H1 (cell line): ENCODE measurements at regions not wholly inside any gene's neighbourhood (a gene's known extent, or its start where the extent isn't known, plus 50 kb on each side); places are given as distances from the start of the nearest gene placed in this dataset.

Experiments used
- ATF2 ChIP-seq: IDR thresholded peaks from 2 replicates; pipeline ENCODE4 v1.6.1; 2012; ENCODE audit warnings: low read length, inconsistent platforms
- CEBPB ChIP-seq: IDR thresholded peaks from 2 replicates; pipeline ENCODE4 v1.6.1; 2012; ENCODE audit warnings: low read depth, low read length
- POLR2A ChIP-seq, 2 experiments: IDR thresholded peaks; 1 replicate in 1 of 2; 2 replicates in 1 of 2; pipeline ENCODE4 v1.6.1; 2011; ENCODE audit warnings: low read depth in 2 of 2, low read length in 2 of 2, mild to moderate bottlenecking in 2 of 2; ENCODE audit errors: control extremely low read depth in 1 of 2
- POLR2AphosphoS5 ChIP-seq: IDR thresholded peaks from 2 replicates; pipeline ENCODE4 v1.6.1; 2011; ENCODE audit warnings: low read depth, low read length
- RFX5 ChIP-seq: IDR thresholded peaks from 2 replicates; pipeline ENCODE4 v1.6.1; 2011; ENCODE audit warnings: low read depth, low read length, improper control_type of control experiment, borderline replicate concordance
- SUZ12 ChIP-seq: fragments of 200-600 bp; sonication (generic); IDR thresholded peaks from 2 replicates; pipeline ENCODE4 v1.6.1; 2012; ENCODE audit warnings: mild to moderate bottlenecking, inconsistent platforms, low read length, moderate library complexity, mixed read lengths
- ZNF274 ChIP-seq: IDR thresholded peaks from 2 replicates; pipeline ENCODE4 v1.7.0; 2012; ENCODE audit warnings: low read length, borderline replicate concordance; ENCODE audit errors: extremely low read depth
- TF ChIP-seq, protein P1 (sequence below), 3 experiments: IDR thresholded peaks; 1 replicate in 2 of 3; 2 replicates in 1 of 3; pipeline versions ENCODE4 v1.5.1 to v1.6.1; 2011; ENCODE audit warnings: low read length in 3 of 3, mild to moderate bottlenecking in 3 of 3, inconsistent platforms in 2 of 3, low read depth in 1 of 3, moderate library complexity in 1 of 3; ENCODE audit not compliant: insufficient read depth in 1 of 3; ENCODE audit errors: control extremely low read depth in 1 of 3
- TF ChIP-seq, protein P2 (sequence below): IDR thresholded peaks from 2 replicates; pipeline ENCODE4 v1.6.1; 2012; ENCODE audit warnings: inconsistent platforms

- TF ChIP-seq POLR2AphosphoS5 (no peak), ATF2 (no peak), ZNF274 (no peak), RFX5 (no peak), SUZ12 (no peak), POLR2A (IDR thresholded peaks at IDR 0.05; ENCODE audit: control extremely low read depth in 1 of 2, low read depth in 2 of 2, low read length in 2 of 2) (no peak), CEBPB (no peak)
- TF ChIP-seq, protein P1, sequence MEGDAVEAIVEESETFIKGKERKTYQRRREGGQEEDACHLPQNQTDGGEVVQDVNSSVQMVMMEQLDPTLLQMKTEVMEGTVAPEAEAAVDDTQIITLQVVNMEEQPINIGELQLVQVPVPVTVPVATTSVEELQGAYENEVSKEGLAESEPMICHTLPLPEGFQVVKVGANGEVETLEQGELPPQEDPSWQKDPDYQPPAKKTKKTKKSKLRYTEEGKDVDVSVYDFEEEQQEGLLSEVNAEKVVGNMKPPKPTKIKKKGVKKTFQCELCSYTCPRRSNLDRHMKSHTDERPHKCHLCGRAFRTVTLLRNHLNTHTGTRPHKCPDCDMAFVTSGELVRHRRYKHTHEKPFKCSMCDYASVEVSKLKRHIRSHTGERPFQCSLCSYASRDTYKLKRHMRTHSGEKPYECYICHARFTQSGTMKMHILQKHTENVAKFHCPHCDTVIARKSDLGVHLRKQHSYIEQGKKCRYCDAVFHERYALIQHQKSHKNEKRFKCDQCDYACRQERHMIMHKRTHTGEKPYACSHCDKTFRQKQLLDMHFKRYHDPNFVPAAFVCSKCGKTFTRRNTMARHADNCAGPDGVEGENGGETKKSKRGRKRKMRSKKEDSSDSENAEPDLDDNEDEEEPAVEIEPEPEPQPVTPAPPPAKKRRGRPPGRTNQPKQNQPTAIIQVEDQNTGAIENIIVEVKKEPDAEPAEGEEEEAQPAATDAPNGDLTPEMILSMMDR (IDR thresholded peaks at IDR 0.05; ENCODE audit: control extremely low read depth in 1 of 3, insufficient read depth in 1 of 3, low read depth in 1 of 3, low read length in 3 of 3): no peak
- TF ChIP-seq, protein P2, sequence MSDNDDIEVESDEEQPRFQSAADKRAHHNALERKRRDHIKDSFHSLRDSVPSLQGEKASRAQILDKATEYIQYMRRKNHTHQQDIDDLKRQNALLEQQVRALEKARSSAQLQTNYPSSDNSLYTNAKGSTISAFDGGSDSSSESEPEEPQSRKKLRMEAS: no peak
Observed at GRCh38 chr7:21108182-21108581, 319.7 kb upstream of the SP4 start.
